OCI-M1 (cell line): ENCODE measurements at regions not wholly inside any gene's neighbourhood (a gene's known extent, or its start where the extent isn't known, plus 50 kb on each side); places are given as distances from the start of the nearest gene placed in this dataset.
"Not testable (repeated sequence)": the region's sequence is repeated elsewhere in the genome, so short reads cannot be mapped to it uniquely, and the experiment has no call there.

Experiments used
- DNase-seq: peaks from one replicate; lab custom pipeline; 2025; lab: John Stamatoyannopoulos, UW

DNA sequence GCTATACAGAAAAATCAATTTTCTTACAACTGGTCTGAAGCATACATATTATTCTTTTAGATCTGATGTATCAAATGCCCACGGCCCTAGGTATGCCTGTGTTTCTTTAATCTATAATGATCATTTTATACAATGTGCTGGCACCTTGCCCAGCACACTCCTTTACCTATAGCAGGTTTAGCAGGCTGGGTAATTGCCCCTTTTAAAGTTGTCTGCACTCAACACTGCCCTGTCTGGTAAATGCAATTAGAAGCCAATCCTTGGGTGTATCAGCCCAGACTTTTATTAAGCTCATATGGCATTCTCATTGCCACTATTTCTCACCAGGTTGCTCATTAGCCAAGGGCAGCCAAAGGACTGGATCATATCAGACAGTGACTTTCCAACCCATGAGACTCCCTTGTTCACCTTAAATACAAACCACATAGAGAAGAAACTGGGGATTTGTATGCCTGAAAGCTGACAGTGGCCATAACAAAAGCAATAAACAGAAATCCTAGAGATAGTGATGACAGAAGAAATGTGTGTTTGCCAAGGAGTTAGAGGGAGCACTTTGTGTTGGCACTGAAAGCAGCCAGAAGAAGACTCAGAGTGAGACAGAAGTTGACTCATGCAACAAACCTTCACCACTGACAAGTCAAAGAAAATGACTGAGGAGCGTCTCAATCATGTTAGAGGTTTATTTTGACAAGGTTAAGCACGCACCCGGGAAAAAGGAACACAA is 334.2 kb downstream of the SPATA31A7 start:
- DNase-seq: not testable (repeated sequence)

DNA sequence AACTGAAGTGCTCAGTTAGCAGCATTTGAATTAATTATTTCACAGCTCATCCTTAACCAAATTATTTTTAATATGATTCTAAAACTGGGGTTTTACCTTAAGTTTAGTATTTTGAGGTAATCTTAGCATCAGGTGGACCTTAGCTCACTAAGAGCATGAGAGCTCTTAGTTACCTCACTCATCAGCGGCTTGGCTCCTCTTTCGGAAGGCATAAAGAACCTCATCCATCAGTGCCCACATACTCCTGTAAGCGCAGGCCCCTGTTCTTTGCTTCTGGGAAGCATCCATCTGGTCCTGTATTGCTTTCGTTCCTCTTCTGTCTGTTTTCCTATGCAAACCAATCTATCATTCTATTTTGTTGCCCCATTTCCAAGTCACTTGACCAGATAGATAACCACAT is 335.8 kb downstream of the SPATA31A7 start:
- DNase-seq: not testable (repeated sequence)

DNA sequence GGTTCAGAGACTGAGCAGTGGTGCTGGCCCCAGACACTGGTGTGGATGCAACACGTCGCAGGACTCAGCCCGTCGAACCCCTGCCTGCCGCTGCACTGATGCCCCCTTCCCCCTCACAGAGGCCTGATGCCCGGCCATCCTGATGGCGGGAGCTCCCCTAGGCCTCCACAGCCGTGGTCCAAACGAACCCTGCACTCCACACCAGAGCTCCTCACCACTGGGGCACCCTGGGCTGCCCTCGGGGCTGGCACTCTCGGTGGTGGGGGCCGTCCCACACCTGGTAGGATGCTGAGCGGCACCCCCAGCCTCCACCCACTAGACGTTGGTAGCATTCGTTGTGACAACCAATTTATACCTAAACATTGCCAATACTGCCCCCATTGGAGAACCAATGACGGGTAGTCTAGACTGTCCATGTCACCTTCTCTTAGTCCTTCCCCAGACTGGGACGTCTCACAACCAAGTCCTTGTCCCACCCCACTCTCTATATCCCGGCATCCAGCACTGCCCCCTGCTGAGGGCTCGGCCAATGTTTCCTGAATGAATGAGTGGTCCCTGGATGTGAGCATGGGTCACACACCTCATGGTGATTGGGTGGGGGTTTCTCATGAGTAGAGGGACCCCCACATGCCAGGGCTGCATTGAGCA is 360.4 kb downstream of the SPATA31A7 start:
- not testable (repeated sequence) for DNase-seq

DNA sequence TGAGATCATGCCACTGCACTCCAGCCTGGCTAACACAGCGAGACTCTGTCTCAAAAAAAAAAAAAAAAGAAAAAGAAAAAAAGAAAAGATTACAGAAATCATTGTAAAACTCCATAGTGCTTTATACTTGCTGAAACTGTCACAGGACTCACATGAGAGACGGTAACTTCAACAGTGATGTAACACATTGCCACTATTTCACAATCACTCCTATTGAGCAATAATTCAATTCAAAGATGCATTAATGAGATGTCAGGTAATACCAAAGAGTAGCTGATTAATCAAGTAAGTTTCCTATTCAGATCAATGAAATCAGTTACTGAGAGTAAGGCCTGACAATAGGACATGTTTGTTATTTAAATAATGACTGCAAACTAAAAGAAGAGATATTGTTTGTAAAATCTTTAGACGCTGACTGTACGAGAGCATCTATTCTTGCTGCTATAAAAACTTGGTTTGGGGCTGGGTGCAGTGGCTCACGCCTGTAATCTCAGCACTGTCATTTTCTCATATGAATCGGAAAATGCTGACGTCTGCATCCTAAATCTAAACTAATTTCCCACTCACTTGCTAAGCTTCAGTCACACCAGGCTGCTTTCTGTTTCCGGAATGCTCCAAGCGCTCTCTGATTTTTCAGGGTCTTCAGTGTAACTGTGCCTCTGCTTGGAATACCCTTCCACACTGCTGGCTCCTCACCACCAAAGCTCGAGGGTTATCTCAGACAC is 381.7 kb downstream of the SPATA31A7 start:
- DNase-seq: peak; percentile 1

DNA sequence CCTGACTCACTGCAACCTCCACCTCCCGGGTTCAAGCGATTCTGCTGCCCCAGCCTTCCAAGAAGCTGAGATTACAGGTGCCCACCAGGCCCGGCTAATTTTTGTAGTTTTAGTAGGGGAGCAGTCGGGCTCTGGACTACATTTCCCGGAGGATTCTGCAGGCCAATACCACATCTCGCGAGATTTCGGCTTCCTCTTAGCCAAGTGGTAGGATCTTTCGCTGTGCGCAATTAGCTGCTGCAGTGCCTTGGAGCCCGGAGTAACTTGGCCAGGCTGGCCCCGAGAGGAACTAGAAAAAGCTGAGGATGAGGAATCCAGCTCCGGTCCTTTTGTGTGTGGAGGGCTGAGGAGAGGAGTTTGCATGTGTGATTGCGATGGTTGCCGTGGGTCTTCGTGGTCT is 382.5 kb downstream of the SPATA31A7 start:
- DNase-seq: not testable (repeated sequence)

DNA sequence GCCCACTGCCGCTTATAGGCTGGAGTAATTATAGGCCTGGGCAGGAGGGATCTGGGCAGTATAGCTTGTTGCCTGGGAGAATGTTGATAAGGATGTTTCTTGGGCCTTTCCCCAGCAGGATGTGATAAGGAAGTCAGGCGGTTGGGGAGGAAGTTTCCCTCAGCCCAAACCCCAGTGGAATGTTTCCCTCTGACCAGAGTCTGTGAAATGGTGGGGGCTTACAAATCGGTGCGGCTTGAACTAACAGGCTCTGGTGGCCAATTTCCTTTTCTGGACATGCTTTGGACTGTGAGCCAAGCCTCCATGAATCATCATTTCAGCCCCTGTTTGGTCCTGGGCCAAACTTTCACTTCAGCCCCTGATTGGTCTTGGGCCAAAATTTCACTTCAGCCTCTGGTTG is 383.6 kb downstream of the SPATA31A7 start:
- peak; percentile 77 for DNase-seq
